ENCODE measurements at regions not wholly inside any gene's neighbourhood (a gene's known extent, or its start where the extent isn't known, plus 50 kb on each side); places are given as distances from the start of the nearest gene placed in this dataset.
A peak's percentile ranks its signal among the peaks of the same experiment; 100 is the strongest.

- no peak for DNase-seq (ENCODE audit: low read depth)
- TF ChIP-seq, protein P1, sequence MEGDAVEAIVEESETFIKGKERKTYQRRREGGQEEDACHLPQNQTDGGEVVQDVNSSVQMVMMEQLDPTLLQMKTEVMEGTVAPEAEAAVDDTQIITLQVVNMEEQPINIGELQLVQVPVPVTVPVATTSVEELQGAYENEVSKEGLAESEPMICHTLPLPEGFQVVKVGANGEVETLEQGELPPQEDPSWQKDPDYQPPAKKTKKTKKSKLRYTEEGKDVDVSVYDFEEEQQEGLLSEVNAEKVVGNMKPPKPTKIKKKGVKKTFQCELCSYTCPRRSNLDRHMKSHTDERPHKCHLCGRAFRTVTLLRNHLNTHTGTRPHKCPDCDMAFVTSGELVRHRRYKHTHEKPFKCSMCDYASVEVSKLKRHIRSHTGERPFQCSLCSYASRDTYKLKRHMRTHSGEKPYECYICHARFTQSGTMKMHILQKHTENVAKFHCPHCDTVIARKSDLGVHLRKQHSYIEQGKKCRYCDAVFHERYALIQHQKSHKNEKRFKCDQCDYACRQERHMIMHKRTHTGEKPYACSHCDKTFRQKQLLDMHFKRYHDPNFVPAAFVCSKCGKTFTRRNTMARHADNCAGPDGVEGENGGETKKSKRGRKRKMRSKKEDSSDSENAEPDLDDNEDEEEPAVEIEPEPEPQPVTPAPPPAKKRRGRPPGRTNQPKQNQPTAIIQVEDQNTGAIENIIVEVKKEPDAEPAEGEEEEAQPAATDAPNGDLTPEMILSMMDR (IDR thresholded peaks at IDR 0.05; ENCODE audit: insufficient read depth, low read depth, low read length): peak; percentile 82
- ChIA-PET POLR2A (no interaction called here), CTCF (interaction anchor here (1.0 to 5.2 kb wide), 12 partner anchors 10 to 1394 kb away, joined by 3 to 30 read pairs (median 5); no protein-coding TSS in a partner anchor)
- Histone ChIP-seq H3K36me3 (ENCODE audit: control insufficient read depth, insufficient read depth, low read length) (no peaks in the 10 kb centered on the region), H3K4me3 (ENCODE audit: low read depth, low read length) (no peak overlapping the region), H3K27me3 (ENCODE audit: control insufficient read depth, insufficient read depth, low read length) (peaks cover 12% of the 10 kb centered on the region)
These were observed 114.9 kb upstream of the NFIB start for GRCh38 chr9:14428781-14429230.

DNA sequence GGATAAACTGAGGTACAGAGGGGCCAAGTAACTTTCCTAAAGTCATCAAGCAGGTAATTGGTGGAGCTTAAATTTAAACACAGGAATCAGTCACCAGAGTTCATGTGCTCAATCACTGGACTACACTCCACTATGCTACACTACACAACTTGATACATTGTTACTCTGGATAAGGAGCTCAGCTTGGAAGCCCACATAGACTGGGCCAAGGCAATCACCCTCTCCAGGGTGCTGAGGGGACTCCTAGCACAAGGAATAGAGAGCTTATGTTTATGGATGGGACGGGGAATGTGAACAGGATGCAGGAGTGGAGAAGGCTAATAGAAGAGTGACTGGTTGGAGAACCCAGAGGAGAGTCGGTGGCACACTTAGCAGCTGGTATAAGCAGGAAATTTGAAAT is 113.5 kb upstream of the NFIB start:
- CTCF ChIA-PET: interaction anchor here (0.7 to 5.2 kb wide), 17 partner anchors 8 to 1393 kb away, joined by 3 to 30 read pairs (median 4); no protein-coding TSS in a partner anchor
- H3K27me3 ChIP-seq (ENCODE audit: control insufficient read depth, insufficient read depth, low read length): peaks cover 15% of the 10 kb centered on the region

GRCh38 chr9:14424983-14425382 is 111.0 kb upstream of the NFIB start:
- Histone ChIP-seq H3K36me3 (ENCODE audit: control insufficient read depth, insufficient read depth, low read length) (no peaks in the 10 kb centered on the region), H3K27me3 (ENCODE audit: control insufficient read depth, insufficient read depth, low read length) (peaks cover 17% of the 10 kb centered on the region), H3K4me3 (ENCODE audit: low read depth, low read length) (no peak overlapping the region)
- TF ChIP-seq, protein P1 (IDR thresholded peaks at IDR 0.05; ENCODE audit: insufficient read depth, low read depth, low read length): no peak
- POLR2A ChIA-PET: no interaction called here
- CTCF ChIA-PET: interaction anchor here (0.6 to 5.2 kb wide), 5 partner anchors 9 to 996 kb away, joined by 3 to 18 read pairs (median 3); no protein-coding TSS in a partner anchor
- DNase-seq (ENCODE audit: low read depth): no peak

More for the DNA sequence above, 113.5 kb upstream of the NFIB start:
- Histone ChIP-seq H3K4me3 (ENCODE audit: low read depth, low read length) (no peak overlapping the region), H3K36me3 (ENCODE audit: control insufficient read depth, insufficient read depth, low read length) (no peaks in the 10 kb centered on the region)
- TF ChIP-seq, protein P1 (IDR thresholded peaks at IDR 0.05; ENCODE audit: insufficient read depth, low read depth, low read length): no peak
- POLR2A ChIA-PET: no interaction called here
- DNase-seq (ENCODE audit: low read depth): no peak

- Histone ChIP-seq H3K4me3 (ENCODE audit: low read depth, low read length) (no peak overlapping the region), H3K27me3 (ENCODE audit: control insufficient read depth, insufficient read depth, low read length) (peaks cover 17% of the 10 kb centered on the region), H3K36me3 (ENCODE audit: control insufficient read depth, insufficient read depth, low read length) (no peaks in the 10 kb centered on the region)
- TF ChIP-seq, protein P1 (IDR thresholded peaks at IDR 0.05; ENCODE audit: insufficient read depth, low read depth, low read length): no peak
- CTCF ChIA-PET: interaction anchor here (0.6 to 0.7 kb wide), 2 partner anchors 10 to 40 kb away, joined by 3 read pairs; no protein-coding TSS in a partner anchor
- no peak for DNase-seq (ENCODE audit: low read depth)
- POLR2A ChIA-PET: no interaction called here
These were observed 110.3 kb upstream of the NFIB start for GRCh38 chr9:14424289-14424688.

DNA sequence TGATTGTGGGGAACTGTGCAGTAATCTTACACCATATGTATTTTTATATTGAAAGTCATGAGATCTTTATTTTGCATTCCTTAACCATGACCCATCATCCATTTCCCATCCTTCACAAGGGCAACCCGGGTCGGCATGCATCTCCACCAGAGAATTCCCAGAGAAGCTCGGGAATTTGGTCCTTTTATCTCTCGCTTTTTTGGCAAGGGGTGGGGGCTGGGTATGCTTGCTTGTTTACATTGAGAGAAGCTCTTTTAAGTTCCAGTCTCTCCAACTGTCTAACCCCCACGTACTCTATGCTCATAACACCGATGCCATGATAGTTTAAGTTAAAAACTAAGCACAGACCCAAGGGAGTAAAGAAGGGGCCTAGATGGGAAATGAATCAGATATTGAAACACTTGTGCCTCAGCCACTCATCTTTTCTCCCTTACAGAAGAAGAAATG is 109.9 kb upstream of the NFIB start:
- no peak for DNase-seq (ENCODE audit: low read depth)
- no peak overlapping the region for H3K4me3 ChIP-seq (ENCODE audit: low read depth, low read length)
- TF ChIP-seq, protein P1 (IDR thresholded peaks at IDR 0.05; ENCODE audit: insufficient read depth, low read depth, low read length): no peak
- POLR2A ChIA-PET: no interaction called here
- no peaks in the 10 kb centered on the region for H3K36me3 ChIP-seq (ENCODE audit: control insufficient read depth, insufficient read depth, low read length)
- CTCF ChIA-PET: no interaction called here
- peaks cover 18% of the 10 kb centered on the region for H3K27me3 ChIP-seq (ENCODE audit: control insufficient read depth, insufficient read depth, low read length)

Measured in BJ (cell line).